Activated CD8-positive, alpha-beta T cell treated with anti-CD3 and anti-CD28 coated beads for 36 hours (primary cell): ENCODE measurements at regions not wholly inside any gene's neighbourhood (a gene's known extent, or its start where the extent isn't known, plus 50 kb on each side); places are given as distances from the start of the nearest gene placed in this dataset.

ENCODE experiments used
- ATAC-seq: fragments of 200-7000 bp; cut with Tn5 transposase; one replicate; pipeline ENCODE4 v1.10.0; 2021; ENCODE audit warnings: mild to moderate bottlenecking, moderate library complexity
- CTCF ChIA-PET: fragments of 350-600 bp; sonication (Branson Sonifier 250); formaldehyde crosslinking; loops from one replicate; lab custom pipeline; 2021; ENCODE audit warnings: antibody characterized with exemption; lab: Charles Lee
- POLR2A ChIA-PET: fragments of 350-600 bp; sonication (Branson Sonifier 250); formaldehyde crosslinking; loops from one replicate; lab custom pipeline; 2021; ENCODE audit warnings: antibody characterized with exemption; lab: Charles Lee
- DNase-seq: peaks from one replicate; pipeline ENCODE4 v3.0.0-alpha.2; 2020
- H3K27ac Mint-ChIP-seq: one replicate; pipeline ENCODE4 v1.8.0; 2021; ENCODE audit warnings: mild to moderate bottlenecking, mixed read lengths
- H3K27me3 Mint-ChIP-seq: one replicate; pipeline ENCODE4 v1.8.0; 2021; ENCODE audit warnings: mixed read lengths
- H3K36me3 Mint-ChIP-seq: one replicate; pipeline ENCODE4 v1.8.0; 2021; ENCODE audit warnings: low read depth, mixed read lengths
- H3K4me1 Mint-ChIP-seq: one replicate; pipeline ENCODE4 v1.8.0; 2021; ENCODE audit warnings: low read depth, mixed read lengths
- H3K4me3 Mint-ChIP-seq: one replicate; pipeline ENCODE4 v1.8.0; 2021; ENCODE audit warnings: mild to moderate bottlenecking, moderate library complexity, mixed read lengths
- H3K9me3 Mint-ChIP-seq: one replicate; pipeline ENCODE4 v1.8.0; 2021; ENCODE audit warnings: mixed read lengths
- intact Hi-C: fragments of 100-400 bp; cut with micrococcal nuclease; formaldehyde crosslinking; loops from one replicate; pipeline ENCODE4 v1.10.0; 2022
- TF ChIP-seq, protein P1 (sequence below): fragments of 200-600 bp; IDR thresholded peaks from one replicate; pipeline ENCODE4 v1.8.0; 2022; ENCODE audit warnings: antibody characterized with exemption, mild to moderate bottlenecking

DNA sequence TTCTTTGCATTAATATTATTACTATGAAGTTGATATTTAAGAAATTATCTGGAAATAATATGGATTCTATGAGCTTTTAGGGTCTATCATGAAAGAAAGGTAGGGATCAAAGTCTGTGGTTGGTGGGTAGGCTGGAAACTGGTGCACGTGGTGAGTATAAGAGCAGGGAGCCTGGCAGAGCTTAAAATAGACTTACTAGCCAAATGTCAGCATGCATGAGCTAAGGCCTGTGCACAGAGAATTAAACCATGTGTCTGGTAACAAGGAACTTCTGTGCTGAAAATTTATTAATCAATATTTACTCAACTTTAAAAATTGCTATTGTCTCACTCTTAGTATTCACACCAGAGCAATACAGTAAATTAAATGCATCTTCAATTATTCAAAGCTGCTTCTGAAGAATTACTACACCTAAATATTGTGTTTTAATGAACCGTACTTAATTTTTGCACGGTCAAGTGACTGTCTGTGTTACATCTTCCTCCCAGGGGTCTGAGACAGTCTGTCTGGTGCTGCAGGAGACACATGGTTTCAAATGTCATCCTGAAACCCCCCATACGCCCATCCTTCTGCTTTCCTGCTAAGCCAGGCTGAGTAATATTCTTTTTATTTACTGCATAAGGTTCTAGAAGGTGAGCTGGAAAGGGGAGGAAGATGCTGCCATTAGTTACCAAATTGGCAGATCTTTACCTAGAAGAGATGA lies 161.0 kb upstream of the NLRP1 start:
- DNase-seq (no peak), ATAC-seq (no peak)
- Mint-ChIP-seq H3K4me1 (no peaks in the 10 kb centered on the region), H3K27ac (no peak overlapping the region), H3K9me3 (no peaks in the 10 kb centered on the region), H3K4me3 (no peak overlapping the region), H3K36me3 (no peaks in the 10 kb centered on the region), H3K27me3 (peaks cover 18% of the 10 kb centered on the region)
- ChIA-PET CTCF (interaction anchor here (0.7 kb wide), 1 partner anchor 53 kb away, joined by 3 read pairs; no protein-coding TSS in a partner anchor), POLR2A (no interaction called here)
- intact Hi-C loops = no loop called here
- TF ChIP-seq, protein P1, sequence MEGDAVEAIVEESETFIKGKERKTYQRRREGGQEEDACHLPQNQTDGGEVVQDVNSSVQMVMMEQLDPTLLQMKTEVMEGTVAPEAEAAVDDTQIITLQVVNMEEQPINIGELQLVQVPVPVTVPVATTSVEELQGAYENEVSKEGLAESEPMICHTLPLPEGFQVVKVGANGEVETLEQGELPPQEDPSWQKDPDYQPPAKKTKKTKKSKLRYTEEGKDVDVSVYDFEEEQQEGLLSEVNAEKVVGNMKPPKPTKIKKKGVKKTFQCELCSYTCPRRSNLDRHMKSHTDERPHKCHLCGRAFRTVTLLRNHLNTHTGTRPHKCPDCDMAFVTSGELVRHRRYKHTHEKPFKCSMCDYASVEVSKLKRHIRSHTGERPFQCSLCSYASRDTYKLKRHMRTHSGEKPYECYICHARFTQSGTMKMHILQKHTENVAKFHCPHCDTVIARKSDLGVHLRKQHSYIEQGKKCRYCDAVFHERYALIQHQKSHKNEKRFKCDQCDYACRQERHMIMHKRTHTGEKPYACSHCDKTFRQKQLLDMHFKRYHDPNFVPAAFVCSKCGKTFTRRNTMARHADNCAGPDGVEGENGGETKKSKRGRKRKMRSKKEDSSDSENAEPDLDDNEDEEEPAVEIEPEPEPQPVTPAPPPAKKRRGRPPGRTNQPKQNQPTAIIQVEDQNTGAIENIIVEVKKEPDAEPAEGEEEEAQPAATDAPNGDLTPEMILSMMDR = no peak

DNA sequence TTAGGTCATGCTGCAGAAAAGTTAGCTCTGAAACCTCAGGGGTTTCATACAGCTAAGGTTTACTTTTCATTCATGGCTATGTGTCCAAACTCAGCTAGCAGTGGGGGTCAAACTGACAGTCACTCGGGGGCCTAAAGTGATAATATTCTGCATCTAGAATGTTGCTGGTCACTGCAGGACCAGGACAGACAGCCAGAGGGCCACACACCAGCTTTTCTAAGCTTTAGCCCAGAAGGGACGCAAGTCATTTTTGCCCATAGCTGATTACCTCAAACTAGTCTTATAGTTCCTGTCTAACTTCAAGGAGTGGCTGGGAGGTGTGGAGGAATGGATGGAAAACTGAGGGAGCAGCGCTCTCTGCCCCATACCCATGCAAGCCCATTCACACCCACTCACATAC lies 163.0 kb upstream of the NLRP1 start:
- ATAC-seq (no peak), DNase-seq (no peak)
- Mint-ChIP-seq H3K9me3 (no peaks in the 10 kb centered on the region), H3K27ac (no peak overlapping the region), H3K4me3 (no peak overlapping the region), H3K27me3 (peaks cover 18% of the 10 kb centered on the region), H3K36me3 (no peaks in the 10 kb centered on the region), H3K4me1 (no peaks in the 10 kb centered on the region)
- TF ChIP-seq, protein P1 = no peak
- ChIA-PET POLR2A (no interaction called here), CTCF (no interaction called here)
- intact Hi-C loops = no loop called here

DNA sequence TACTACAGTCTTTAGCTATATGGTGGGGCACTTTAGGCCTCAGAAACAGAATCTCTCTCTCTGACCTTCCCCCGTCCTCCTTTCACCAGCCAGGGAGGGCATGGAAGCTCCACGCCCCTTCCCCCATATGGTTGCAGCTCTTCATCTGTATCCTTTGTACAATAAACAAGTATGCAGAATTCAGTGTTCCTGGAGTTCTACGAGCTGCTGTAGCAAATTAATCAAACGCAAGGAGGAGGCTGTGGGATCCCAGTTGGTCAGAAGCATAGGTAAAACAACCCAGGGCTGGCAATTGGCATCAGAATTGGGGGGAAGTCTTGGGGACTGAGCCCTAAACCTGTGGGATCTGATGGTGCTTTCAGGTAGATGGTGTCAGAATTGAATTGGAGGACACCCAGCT lies 163.7 kb upstream of the NLRP1 start:
- no peaks in the 10 kb centered on the region for H3K9me3 Mint-ChIP-seq
- intact Hi-C loops = no loop called here
- H3K36me3 Mint-ChIP-seq = no peaks in the 10 kb centered on the region
- TF ChIP-seq, protein P1 = no peak
- H3K27me3 Mint-ChIP-seq = peaks cover 18% of the 10 kb centered on the region
- DNase-seq (no peak), ATAC-seq (no peak)
- H3K4me1 Mint-ChIP-seq = no peaks in the 10 kb centered on the region
- ChIA-PET POLR2A (interaction anchor here (0.5 kb wide), 1 partner anchor 266 kb away, joined by 3 read pairs; no protein-coding TSS in a partner anchor), CTCF (no interaction called here)
- H3K27ac Mint-ChIP-seq = no peak overlapping the region
- H3K4me3 Mint-ChIP-seq = no peak overlapping the region

DNA sequence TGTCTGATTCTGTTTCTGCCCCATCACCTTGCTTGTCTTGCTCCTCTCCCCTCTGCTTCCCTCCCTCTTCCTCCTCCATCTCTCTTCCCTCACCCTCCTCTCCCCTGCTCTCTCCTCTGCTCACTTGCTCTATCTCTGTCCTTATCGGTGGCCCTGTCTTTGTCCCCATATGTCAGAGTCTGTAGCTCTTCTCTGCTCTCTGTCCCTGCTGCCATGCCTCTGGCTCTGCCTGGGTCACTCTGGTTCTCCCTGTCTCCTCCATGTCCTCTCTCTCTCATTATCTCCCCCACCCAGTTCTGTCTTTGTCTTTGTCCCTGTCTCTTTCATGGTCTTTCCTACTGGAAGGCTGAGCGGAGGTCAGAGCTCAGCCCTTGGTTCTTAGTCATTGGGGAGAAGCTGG lies 169.1 kb upstream of the NLRP1 start:
- H3K27me3 Mint-ChIP-seq = peaks cover 2% of the 10 kb centered on the region
- no peak overlapping the region for H3K27ac Mint-ChIP-seq

DNA sequence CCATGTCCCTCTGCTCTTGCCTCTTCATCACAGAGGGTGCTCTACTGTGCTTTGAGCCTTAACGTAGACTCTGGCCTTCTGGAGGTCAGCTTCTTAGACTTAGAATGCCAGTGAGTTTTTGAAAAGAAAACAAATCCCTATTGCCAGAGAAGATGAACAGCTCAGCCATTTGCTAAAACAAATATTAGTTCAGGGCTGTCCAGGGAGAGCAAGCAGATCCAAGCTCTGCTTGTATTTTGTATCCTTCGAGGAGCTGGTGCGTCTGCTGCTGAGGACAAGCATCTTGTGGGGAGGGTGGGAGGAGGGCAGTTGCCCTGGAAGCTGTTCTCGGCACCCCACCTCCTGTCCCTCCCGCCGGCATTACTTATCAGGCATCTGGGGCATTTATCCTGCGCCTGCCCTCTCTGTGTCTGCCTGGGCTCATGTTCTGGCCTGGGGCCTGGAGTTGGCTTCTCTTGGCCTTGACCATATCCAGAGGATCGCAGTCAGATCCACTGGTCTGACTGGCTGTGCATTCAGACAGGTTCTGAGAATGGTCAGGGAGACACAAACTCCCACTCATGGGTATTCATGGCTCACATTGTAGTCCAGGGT lies 173.1 kb upstream of the NLRP1 start:
- ChIA-PET POLR2A (no interaction called here), CTCF (no interaction called here)
- Mint-ChIP-seq H3K27me3 (peaks cover 7% of the 10 kb centered on the region), H3K36me3 (no peaks in the 10 kb centered on the region), H3K9me3 (no peaks in the 10 kb centered on the region), H3K4me1 (no peaks in the 10 kb centered on the region), H3K4me3 (no peak overlapping the region), H3K27ac (no peak overlapping the region)
- TF ChIP-seq, protein P1 = no peak
- no peak for ATAC-seq
- DNase-seq = no peak
- intact Hi-C loops = no loop called here

More for the DNA sequence above, 169.1 kb upstream of the NLRP1 start:
- no peaks in the 10 kb centered on the region for H3K9me3 Mint-ChIP-seq
- no peak overlapping the region for H3K4me3 Mint-ChIP-seq
- intact Hi-C loops = no loop called here
- no peaks in the 10 kb centered on the region for H3K36me3 Mint-ChIP-seq
- DNase-seq = no peak
- no peaks in the 10 kb centered on the region for H3K4me1 Mint-ChIP-seq
- TF ChIP-seq, protein P1 = no peak
- CTCF ChIA-PET = no interaction called here
- ATAC-seq = no peak
- POLR2A ChIA-PET = interaction anchor here (0.8 kb wide), 1 partner anchor 31 kb away, joined by 3 read pairs; no protein-coding TSS in a partner anchor
